Activated CD8-positive, alpha-beta T cell treated with anti-CD3 and anti-CD28 coated beads, Interleukin-2, amount 10 ng/mL, durations not matched to agents 7 days and 5 days (primary cell): ENCODE measurements at regions not wholly inside any gene's neighbourhood (a gene's known extent, or its start where the extent isn't known, plus 50 kb on each side); places are given as distances from the start of the nearest gene placed in this dataset.

Experiments used
- ATAC-seq: fragments of 150-1000 bp; cut with Tn5 transposase; one replicate; pipeline ENCODE4 v1.10.0; 2021; ENCODE audit warnings: moderate library complexity
- CTCF ChIA-PET: fragments of 350-600 bp; sonication (Branson Sonifier 250); formaldehyde crosslinking; loops from one replicate; lab custom pipeline; 2021; ENCODE audit warnings: antibody characterized with exemption; lab: Charles Lee
- POLR2A ChIA-PET: fragments of 350-600 bp; sonication (Branson Sonifier 250); formaldehyde crosslinking; loops from one replicate; lab custom pipeline; 2021; ENCODE audit warnings: antibody characterized with exemption; lab: Charles Lee
- DNase-seq: peaks from one replicate; pipeline ENCODE4 v3.0.0-alpha.2; 2020
- H3K27ac Mint-ChIP-seq: one replicate; pipeline ENCODE4 v1.8.0; 2021; ENCODE audit warnings: mild to moderate bottlenecking, mixed read lengths
- H3K27me3 Mint-ChIP-seq: one replicate; pipeline ENCODE4 v1.8.0; 2021; ENCODE audit warnings: low read depth, mixed read lengths
- H3K36me3 Mint-ChIP-seq: one replicate; pipeline ENCODE4 v1.8.0; 2021; ENCODE audit warnings: low read depth, mixed read lengths
- H3K4me1 Mint-ChIP-seq: one replicate; pipeline ENCODE4 v1.8.0; 2021; ENCODE audit warnings: low read depth, mixed read lengths
- H3K4me3 Mint-ChIP-seq: one replicate; pipeline ENCODE4 v1.8.0; 2021; ENCODE audit warnings: mild to moderate bottlenecking, mixed read lengths
- H3K9me3 Mint-ChIP-seq: one replicate; pipeline ENCODE4 v1.8.0; 2022; ENCODE audit warnings: mixed read lengths; ENCODE audit not compliant: insufficient read depth

- no peak overlapping the region for H3K27ac Mint-ChIP-seq
- no peak for ATAC-seq
- CTCF ChIA-PET: no interaction called here
- H3K4me1 Mint-ChIP-seq: no peaks in the 10 kb centered on the region
- H3K9me3 Mint-ChIP-seq: no peaks in the 10 kb centered on the region
- POLR2A ChIA-PET: no interaction called here
- no peak for DNase-seq
- H3K27me3 Mint-ChIP-seq: no peaks in the 10 kb centered on the region
- H3K36me3 Mint-ChIP-seq: no peaks in the 10 kb centered on the region
- no peak overlapping the region for H3K4me3 Mint-ChIP-seq
Observed at GRCh38 chr13:111510502-111511218, 190.2 kb downstream of the TEX29 start.

DNA sequence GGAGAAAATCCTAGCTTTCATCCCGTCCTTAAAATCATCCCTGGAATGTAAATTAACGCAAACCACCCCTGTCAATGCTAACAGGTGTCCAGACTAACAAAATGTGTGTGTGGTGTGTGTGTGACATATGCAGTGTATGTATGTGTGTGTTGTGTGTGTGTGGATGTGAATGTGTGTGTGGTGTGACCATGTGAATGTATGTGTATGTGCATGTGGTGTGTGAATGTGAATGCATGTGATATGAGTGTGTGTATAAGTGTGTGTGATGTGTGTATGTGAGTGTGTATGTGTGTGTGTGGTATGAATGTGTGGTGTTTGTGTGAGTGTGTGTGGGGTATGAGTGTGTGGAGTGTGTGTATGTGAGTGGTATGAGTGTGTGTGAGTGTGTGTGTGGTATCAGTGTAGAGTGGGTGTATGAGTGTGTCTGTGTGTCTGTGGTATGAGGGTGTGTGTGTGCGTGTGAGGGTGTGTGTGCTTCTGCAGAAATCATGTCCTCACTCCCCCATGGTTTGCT is 190.8 kb downstream of the TEX29 start:
- ATAC-seq: no peak
- no peak overlapping the region for H3K4me3 Mint-ChIP-seq

GRCh38 chr13:111511805-111512504 is 191.5 kb downstream of the TEX29 start:
- ATAC-seq (no peak), DNase-seq (no peak)
- no peaks in the 10 kb centered on the region for H3K36me3 Mint-ChIP-seq
- H3K4me1 Mint-ChIP-seq: no peaks in the 10 kb centered on the region
- no peak overlapping the region for H3K4me3 Mint-ChIP-seq
- CTCF ChIA-PET: no interaction called here
- no peak overlapping the region for H3K27ac Mint-ChIP-seq
- no peaks in the 10 kb centered on the region for H3K9me3 Mint-ChIP-seq
- POLR2A ChIA-PET: no interaction called here
- H3K27me3 Mint-ChIP-seq: no peaks in the 10 kb centered on the region

More for the DNA sequence above, 190.8 kb downstream of the TEX29 start:
- DNase-seq: no peak
- POLR2A ChIA-PET: no interaction called here
- H3K27ac Mint-ChIP-seq: no peak overlapping the region
- CTCF ChIA-PET: no interaction called here
- no peaks in the 10 kb centered on the region for H3K27me3 Mint-ChIP-seq
- no peaks in the 10 kb centered on the region for H3K4me1 Mint-ChIP-seq
- no peaks in the 10 kb centered on the region for H3K9me3 Mint-ChIP-seq
- no peaks in the 10 kb centered on the region for H3K36me3 Mint-ChIP-seq

DNA sequence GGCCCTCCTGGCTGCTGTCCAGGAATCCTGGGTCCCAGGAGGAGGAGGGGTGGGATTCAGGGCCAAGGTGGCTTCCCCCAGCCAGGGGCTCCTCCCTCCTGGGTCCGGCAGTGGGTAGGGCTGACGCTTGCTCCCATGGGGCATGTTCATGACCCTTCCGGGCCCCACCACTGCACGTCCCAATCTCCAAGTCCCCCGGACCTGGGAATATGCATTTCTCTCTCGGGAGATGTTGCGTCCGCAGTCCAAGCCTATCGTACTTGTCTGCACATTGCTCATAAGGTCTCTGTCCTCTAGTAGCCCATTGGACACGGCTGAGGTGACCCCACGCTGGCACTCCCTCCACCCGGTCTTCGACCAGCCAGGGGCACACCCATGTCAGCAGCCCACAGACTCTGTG is 192.3 kb downstream of the TEX29 start:
- ATAC-seq: no peak
- no peak for DNase-seq

DNA sequence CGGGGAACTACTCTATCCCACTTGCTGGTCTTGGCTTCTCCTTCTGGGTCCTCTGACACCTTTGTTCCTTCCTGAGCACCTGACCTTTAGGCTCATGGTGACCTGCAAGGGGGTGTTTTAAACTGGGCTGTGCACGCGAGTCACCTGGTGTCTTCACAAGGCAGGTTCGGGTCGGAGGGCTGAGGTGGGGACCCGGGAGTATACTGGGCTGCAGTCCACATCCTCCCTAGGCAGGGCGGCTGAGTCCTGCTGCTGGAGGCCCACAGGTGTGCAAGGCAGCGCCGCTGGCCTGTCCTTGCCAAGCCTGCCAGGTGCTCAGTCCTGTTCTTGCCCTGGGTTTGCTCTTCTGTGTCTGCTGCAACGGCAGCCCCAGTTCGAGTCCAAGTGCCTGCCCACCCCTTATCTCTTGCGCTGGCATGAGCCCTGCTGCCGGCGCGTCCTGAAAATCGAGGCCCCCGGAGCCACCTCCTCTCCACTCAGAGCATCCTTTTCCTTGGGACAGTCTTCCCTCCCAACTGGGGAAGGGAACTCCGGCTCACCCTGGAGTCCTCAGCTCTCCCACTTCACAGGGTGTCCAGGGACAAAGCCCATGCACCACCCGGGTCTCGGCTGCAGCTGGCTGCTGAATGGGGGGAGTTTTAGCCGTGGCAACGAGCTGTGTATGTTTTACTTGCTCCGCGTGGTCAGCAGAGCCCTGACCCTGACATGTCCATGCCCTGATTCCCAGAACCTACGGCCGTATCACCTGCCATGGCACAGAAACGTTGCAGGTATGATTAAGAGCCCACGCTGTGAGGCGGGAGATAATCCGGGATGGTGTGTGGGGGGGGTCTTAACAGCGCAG is 193.5 kb downstream of the TEX29 start:
- Mint-ChIP-seq H3K27me3 (no peaks in the 10 kb centered on the region), H3K4me1 (no peaks in the 10 kb centered on the region), H3K9me3 (no peaks in the 10 kb centered on the region), H3K4me3 (no peak overlapping the region), H3K36me3 (no peaks in the 10 kb centered on the region), H3K27ac (no peak overlapping the region)
- ChIA-PET CTCF (no interaction called here), POLR2A (no interaction called here)
- ATAC-seq (no peak), DNase-seq (no peak)

More for the DNA sequence above, 192.3 kb downstream of the TEX29 start:
- no peak overlapping the region for H3K27ac Mint-ChIP-seq
- H3K4me1 Mint-ChIP-seq: no peaks in the 10 kb centered on the region
- CTCF ChIA-PET: no interaction called here
- POLR2A ChIA-PET: no interaction called here
- H3K27me3 Mint-ChIP-seq: no peaks in the 10 kb centered on the region
- no peak overlapping the region for H3K4me3 Mint-ChIP-seq
- H3K36me3 Mint-ChIP-seq: no peaks in the 10 kb centered on the region
- no peaks in the 10 kb centered on the region for H3K9me3 Mint-ChIP-seq

GRCh38 chr13:111514610-111515306 is 194.3 kb downstream of the TEX29 start:
- H3K4me1 Mint-ChIP-seq: no peaks in the 10 kb centered on the region
- H3K27me3 Mint-ChIP-seq: no peaks in the 10 kb centered on the region
- no peaks in the 10 kb centered on the region for H3K9me3 Mint-ChIP-seq
- ChIA-PET CTCF (no interaction called here), POLR2A (no interaction called here)
- H3K36me3 Mint-ChIP-seq: no peaks in the 10 kb centered on the region
- no peak overlapping the region for H3K4me3 Mint-ChIP-seq
- ATAC-seq (no peak), DNase-seq (no peak)
- no peak overlapping the region for H3K27ac Mint-ChIP-seq

GRCh38 chr13:111515307-111515617 is 194.8 kb downstream of the TEX29 start:
- ATAC-seq: no peak
- ChIA-PET CTCF (no interaction called here), POLR2A (no interaction called here)
- Mint-ChIP-seq H3K36me3 (no peaks in the 10 kb centered on the region), H3K27me3 (no peaks in the 10 kb centered on the region), H3K4me1 (no peaks in the 10 kb centered on the region), H3K9me3 (no peaks in the 10 kb centered on the region), H3K27ac (no peak overlapping the region), H3K4me3 (no peak overlapping the region)
- DNase-seq: no peak

DNA sequence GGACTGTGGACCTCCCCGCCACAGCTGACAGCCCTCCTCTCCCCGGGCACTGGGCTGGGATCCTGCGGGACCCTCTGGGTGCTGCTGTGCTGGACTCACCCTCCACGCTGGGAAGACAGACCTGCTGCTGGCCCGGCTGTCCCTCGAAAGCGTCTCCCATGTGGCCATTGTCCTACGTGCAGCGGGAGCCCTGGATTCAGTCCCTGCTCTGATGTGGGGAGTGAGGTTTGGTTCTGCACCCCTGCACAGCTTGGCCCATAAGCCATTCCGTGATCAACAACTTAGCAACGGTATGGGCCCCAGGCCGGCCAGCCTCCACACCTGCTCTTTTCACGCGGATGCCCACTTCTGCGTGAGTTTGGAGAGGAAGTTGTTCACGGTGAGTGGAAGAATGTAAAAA is 195.2 kb downstream of the TEX29 start:
- Mint-ChIP-seq H3K4me3 (no peak overlapping the region), H3K27me3 (no peaks in the 10 kb centered on the region), H3K36me3 (no peaks in the 10 kb centered on the region), H3K9me3 (no peaks in the 10 kb centered on the region), H3K27ac (no peak overlapping the region), H3K4me1 (no peaks in the 10 kb centered on the region)
- POLR2A ChIA-PET: no interaction called here
- ATAC-seq: no peak
- CTCF ChIA-PET: no interaction called here
- no peak for DNase-seq

DNA sequence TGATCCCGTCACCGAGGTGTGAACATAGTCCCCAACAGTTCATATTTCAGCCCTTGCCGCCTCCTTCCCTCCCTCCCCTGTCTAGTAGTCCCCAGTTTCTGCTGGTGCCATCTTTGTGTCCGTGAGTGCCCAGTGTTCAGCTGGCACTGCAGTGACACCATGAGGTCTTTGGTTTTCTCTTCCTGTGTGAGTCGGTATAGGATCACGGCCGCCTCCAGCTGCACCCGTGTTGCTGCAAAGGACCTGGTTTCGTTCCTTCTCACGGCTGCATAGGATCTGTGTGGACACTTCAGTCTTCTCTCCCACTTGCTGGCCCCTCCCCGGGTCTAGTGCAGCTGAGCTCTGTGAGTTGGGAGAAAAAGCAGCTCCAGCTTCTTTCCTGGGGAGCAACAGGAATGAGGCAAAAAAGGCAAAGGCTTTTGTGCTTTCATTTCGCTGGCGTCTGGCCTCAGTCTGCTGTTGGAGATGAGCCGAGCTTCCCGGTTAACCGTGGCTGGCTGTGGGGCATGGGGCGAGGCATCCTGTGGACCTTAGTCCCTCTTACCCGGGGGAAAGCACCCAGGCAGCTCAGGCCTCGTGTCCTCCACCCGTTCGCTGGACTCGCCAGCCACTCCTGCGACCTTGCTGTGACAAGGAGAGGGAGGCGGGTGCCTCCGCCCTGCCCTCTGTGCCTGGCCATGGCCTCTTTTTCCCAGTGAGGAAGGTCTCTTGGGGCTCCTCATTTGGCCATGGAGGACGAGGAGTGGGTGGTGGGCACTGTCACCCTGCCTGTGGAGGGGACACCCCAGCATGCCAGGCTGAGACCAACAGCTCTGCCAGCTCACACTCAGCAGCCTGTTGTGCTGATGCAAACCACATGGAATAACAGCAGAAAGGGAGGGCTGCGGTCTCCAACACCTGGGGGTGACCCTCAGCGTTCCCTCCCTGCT is 196.5 kb downstream of the TEX29 start:
- POLR2A ChIA-PET: no interaction called here
- no peak overlapping the region for H3K27ac Mint-ChIP-seq
- CTCF ChIA-PET: no interaction called here

GRCh38 chr13:111517641-111518010 is 197.2 kb downstream of the TEX29 start:
- no peak for DNase-seq
- POLR2A ChIA-PET: no interaction called here
- H3K36me3 Mint-ChIP-seq: no peaks in the 10 kb centered on the region
- H3K9me3 Mint-ChIP-seq: no peaks in the 10 kb centered on the region
- no peaks in the 10 kb centered on the region for H3K4me1 Mint-ChIP-seq
- CTCF ChIA-PET: no interaction called here
- no peak overlapping the region for H3K4me3 Mint-ChIP-seq
- H3K27me3 Mint-ChIP-seq: no peaks in the 10 kb centered on the region
- no peak for ATAC-seq
- H3K27ac Mint-ChIP-seq: no peak overlapping the region

More for the DNA sequence above, 196.5 kb downstream of the TEX29 start:
- no peaks in the 10 kb centered on the region for H3K4me1 Mint-ChIP-seq
- H3K27me3 Mint-ChIP-seq: no peaks in the 10 kb centered on the region
- no peak for DNase-seq
- no peak for ATAC-seq
- no peak overlapping the region for H3K4me3 Mint-ChIP-seq
- no peaks in the 10 kb centered on the region for H3K9me3 Mint-ChIP-seq
- H3K36me3 Mint-ChIP-seq: no peaks in the 10 kb centered on the region

DNA sequence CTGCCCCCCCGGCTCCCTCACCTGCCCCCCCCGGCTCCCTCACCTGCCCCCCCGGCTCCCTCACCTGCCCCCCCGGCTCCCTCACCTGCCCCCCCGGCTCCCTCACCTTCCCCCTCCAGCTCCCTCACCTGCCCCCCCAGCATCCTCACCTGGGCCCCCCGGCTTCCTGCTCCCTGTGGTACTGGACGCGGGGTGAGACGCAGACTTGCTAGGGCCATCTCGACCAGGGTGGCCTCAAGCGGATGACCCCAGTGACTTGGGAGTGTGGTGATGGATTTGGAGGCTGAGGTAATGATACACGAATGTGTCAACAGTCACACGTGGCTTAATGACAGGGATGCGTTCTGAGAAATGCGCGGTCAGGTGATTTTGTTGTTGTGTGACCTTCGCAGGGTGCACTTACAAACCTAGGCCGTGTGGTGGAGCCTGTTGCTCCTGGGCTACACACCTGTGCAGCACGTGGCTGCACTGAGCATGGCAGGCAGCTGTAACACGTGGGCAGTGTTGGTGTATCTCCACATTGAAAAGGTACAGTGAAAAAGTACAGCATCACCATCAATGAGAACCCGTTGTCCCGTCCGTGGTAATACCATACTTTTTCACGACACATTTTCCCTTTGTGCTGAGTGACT is 197.8 kb downstream of the TEX29 start:
- no peak overlapping the region for H3K4me3 Mint-ChIP-seq
- CTCF ChIA-PET: no interaction called here
- DNase-seq (no peak), ATAC-seq (no peak)
- no peak overlapping the region for H3K27ac Mint-ChIP-seq
- H3K36me3 Mint-ChIP-seq: no peaks in the 10 kb centered on the region
- no peaks in the 10 kb centered on the region for H3K4me1 Mint-ChIP-seq
- POLR2A ChIA-PET: no interaction called here
- no peaks in the 10 kb centered on the region for H3K9me3 Mint-ChIP-seq
- H3K27me3 Mint-ChIP-seq: no peaks in the 10 kb centered on the region
